SK-N-SH treated with all-trans-retinoic acid at 6 μM for 48 hours (cell line): ENCODE measurements at regions not wholly inside any gene's neighbourhood (a gene's known extent, or its start where the extent isn't known, plus 50 kb on each side); places are given as distances from the start of the nearest gene placed in this dataset.

Experiments used
- ATAC-seq: fragments of 200-7000 bp; cut with Tn5 transposase; 3 replicates; pipeline ENCODE4 v1.9.1; 2020; ENCODE audit warnings: mild to moderate bottlenecking, moderate library complexity
- ARNTL ChIP-seq: fragments of 450-650 bp; formaldehyde crosslinking; IDR thresholded peaks from 2 replicates; pipeline ENCODE4 v1.5.0; 2020; ENCODE audit warnings: low read depth, mild to moderate bottlenecking, moderate library complexity, borderline replicate concordance
- BACH2 ChIP-seq: fragments of 250-450 bp; sonication (Bioruptor Pico); IDR thresholded peaks from 2 replicates; pipeline ENCODE4 v1.9.0; 2021; ENCODE audit warnings: mild to moderate bottlenecking, borderline replicate concordance
- CREB5 ChIP-seq: fragments of 250-450 bp; sonication (Bioruptor Pico); IDR thresholded peaks from 2 replicates; pipeline ENCODE4 v1.5.1; 2020; ENCODE audit warnings: low read depth, mild to moderate bottlenecking, moderate library complexity
- CSDC2 ChIP-seq: fragments of 250-450 bp; sonication (Bioruptor Pico); IDR thresholded peaks from 2 replicates; pipeline ENCODE4 v1.5.0; 2020; ENCODE audit warnings: mild to moderate bottlenecking, moderate library complexity
- CSRNP3 ChIP-seq: fragments of 250-450 bp; sonication (Bioruptor Pico); IDR thresholded peaks from 2 replicates; pipeline ENCODE4 v1.5.1; 2021; ENCODE audit warnings: mild to moderate bottlenecking, moderate library complexity
- ESRRG ChIP-seq: fragments of 250-450 bp; sonication (Bioruptor Pico); IDR thresholded peaks from 2 replicates; pipeline ENCODE4 v1.6.1; 2021; ENCODE audit warnings: mild to moderate bottlenecking
- GLIS3 ChIP-seq: fragments of 250-450 bp; sonication (Bioruptor Pico); IDR thresholded peaks from 2 replicates; pipeline ENCODE4 v1.5.0; 2020; ENCODE audit warnings: mild to moderate bottlenecking, moderate library complexity
- ISL1 ChIP-seq: fragments of 250-450 bp; sonication (Bioruptor Pico); IDR thresholded peaks from 2 replicates; pipeline ENCODE4 v2.1.2; 2022; ENCODE audit warnings: mild to moderate bottlenecking, moderate library complexity
- OSR1 ChIP-seq: fragments of 250-450 bp; sonication (Bioruptor Pico); IDR thresholded peaks from 2 replicates; pipeline ENCODE4 v1.8.0; 2022; ENCODE audit warnings: moderate library complexity, mild to moderate bottlenecking, inconsistent platforms
- PATZ1 ChIP-seq: fragments of 250-450 bp; sonication (Bioruptor Pico); IDR thresholded peaks from 2 replicates; pipeline ENCODE4 v1.8.0; 2020; ENCODE audit warnings: mild to moderate bottlenecking, moderate library complexity, borderline replicate concordance
- POU6F1 ChIP-seq: fragments of 250-450 bp; sonication (Bioruptor Pico); IDR thresholded peaks from 2 replicates; pipeline ENCODE4 v1.8.0; 2021; ENCODE audit warnings: low read depth, mild to moderate bottlenecking, moderate library complexity, borderline replicate concordance
- PPARA ChIP-seq: fragments of 250-450 bp; sonication (Bioruptor Pico); IDR thresholded peaks from 2 replicates; pipeline ENCODE4 v1.5.0; 2020; ENCODE audit warnings: mild to moderate bottlenecking, borderline replicate concordance
- RARB ChIP-seq: fragments of 250-450 bp; sonication (Bioruptor Pico); IDR thresholded peaks from 2 replicates; pipeline ENCODE4 v1.8.0; 2021; ENCODE audit warnings: mild to moderate bottlenecking, moderate library complexity
- SNAI2 ChIP-seq: fragments of 250-450 bp; sonication (Bioruptor Pico); IDR thresholded peaks from 2 replicates; pipeline ENCODE4 v1.5.0; 2020; ENCODE audit warnings: mild to moderate bottlenecking, moderate library complexity
- TCF4 ChIP-seq: fragments of 250-450 bp; sonication (Bioruptor Pico); IDR thresholded peaks from 2 replicates; pipeline ENCODE4 v1.8.0; 2021; ENCODE audit warnings: mild to moderate bottlenecking, moderate library complexity, borderline replicate concordance
- TOX ChIP-seq: fragments of 250-450 bp; sonication (Bioruptor Pico); IDR thresholded peaks from 2 replicates; pipeline ENCODE4 v1.8.0; 2021; ENCODE audit warnings: mild to moderate bottlenecking, moderate library complexity, borderline replicate concordance
- TSHZ2 ChIP-seq: fragments of 250-450 bp; sonication (Bioruptor Pico); IDR thresholded peaks from 2 replicates; pipeline ENCODE4 v1.5.0; 2020; ENCODE audit warnings: mild to moderate bottlenecking, moderate library complexity
- ZC3H10 ChIP-seq: fragments of 250-450 bp; sonication (Bioruptor Pico); IDR thresholded peaks from 2 replicates; pipeline ENCODE4 v1.5.1; 2021; ENCODE audit warnings: mild to moderate bottlenecking, moderate library complexity
- ZFP3 ChIP-seq: fragments of 250-450 bp; sonication (Bioruptor Pico); IDR thresholded peaks from 2 replicates; pipeline ENCODE4 v1.5.0; 2020; ENCODE audit warnings: mild to moderate bottlenecking, moderate library complexity
- ZNF565 ChIP-seq: fragments of 450-650 bp; formaldehyde crosslinking; conservative IDR thresholded peaks from 2 replicates; pipeline ENCODE4 v1.5.0; 2020; ENCODE audit warnings: low read depth, mild to moderate bottlenecking, moderate library complexity
- ZNF70 ChIP-seq: fragments of 450-650 bp; formaldehyde crosslinking; IDR thresholded peaks from 2 replicates; pipeline ENCODE4 v1.5.0; 2020; ENCODE audit warnings: mild to moderate bottlenecking, moderate library complexity
- ZNF8 ChIP-seq: fragments of 450-650 bp; formaldehyde crosslinking; IDR thresholded peaks from 2 replicates; pipeline ENCODE4 v1.5.0; 2020; ENCODE audit warnings: mild to moderate bottlenecking, moderate library complexity

GRCh38 chr10:78899996-78900714, 168.6 kb upstream of the ZMIZ1 start:
- TF ChIP-seq GLIS3 (CRISPR knock-in tag), result no peak
- ATAC-seq, result no peak; the same call in 2 of the 3 replicates

- ATAC-seq, result no peak
- TF ChIP-seq RARB (no peak), CSRNP3 (CRISPR knock-in tag) (no peak), ESRRG (no peak), SNAI2 (CRISPR knock-in tag) (no peak), TSHZ2 (CRISPR knock-in tag) (no peak), ZNF8 (CRISPR knock-in tag) (no peak), TCF4 (CRISPR knock-in tag) (no peak), CREB5 (CRISPR knock-in tag) (no peak), PPARA (CRISPR knock-in tag) (no peak), TOX (CRISPR knock-in tag) (no peak), PATZ1 (no peak), BACH2 (CRISPR knock-in tag) (no peak), ZC3H10 (CRISPR knock-in tag) (no peak), OSR1 (CRISPR knock-in tag) (no peak), ZNF70 (no peak), CSDC2 (CRISPR knock-in tag) (no peak), POU6F1 (CRISPR knock-in tag) (no peak), ZNF565 (CRISPR knock-in tag) (no peak)
Observed at GRCh38 chr10:78900715-78901430, 167.9 kb upstream of the ZMIZ1 start.

- no peak for ATAC-seq
- TF ChIP-seq CSRNP3 (CRISPR knock-in tag) (no peak), ZNF70 (no peak), RARB (no peak), ARNTL (CRISPR knock-in tag) (no peak), BACH2 (CRISPR knock-in tag) (no peak), ZFP3 (no peak), ZNF565 (CRISPR knock-in tag) (no peak), POU6F1 (CRISPR knock-in tag) (no peak), GLIS3 (CRISPR knock-in tag) (no peak), SNAI2 (CRISPR knock-in tag) (no peak), ISL1 (CRISPR knock-in tag) (no peak), PATZ1 (no peak)
Observed at GRCh38 chr10:78901694-78902093, 167.1 kb upstream of the ZMIZ1 start.
